ENCODE measurements at regions not wholly inside any gene's neighbourhood (a gene's known extent, or its start where the extent isn't known, plus 50 kb on each side); places are given as distances from the start of the nearest gene placed in this dataset.

GRCh38 chr1:194372266-194372665 lies 1185.9 kb upstream of the B3GALT2 start:
- TF ChIP-seq POLR2A (IDR thresholded peaks at IDR 0.05; ENCODE audit: borderline replicate concordance, extremely low read depth, insufficient read depth, insufficient read length) = no peak
- TF ChIP-seq, protein P1, sequence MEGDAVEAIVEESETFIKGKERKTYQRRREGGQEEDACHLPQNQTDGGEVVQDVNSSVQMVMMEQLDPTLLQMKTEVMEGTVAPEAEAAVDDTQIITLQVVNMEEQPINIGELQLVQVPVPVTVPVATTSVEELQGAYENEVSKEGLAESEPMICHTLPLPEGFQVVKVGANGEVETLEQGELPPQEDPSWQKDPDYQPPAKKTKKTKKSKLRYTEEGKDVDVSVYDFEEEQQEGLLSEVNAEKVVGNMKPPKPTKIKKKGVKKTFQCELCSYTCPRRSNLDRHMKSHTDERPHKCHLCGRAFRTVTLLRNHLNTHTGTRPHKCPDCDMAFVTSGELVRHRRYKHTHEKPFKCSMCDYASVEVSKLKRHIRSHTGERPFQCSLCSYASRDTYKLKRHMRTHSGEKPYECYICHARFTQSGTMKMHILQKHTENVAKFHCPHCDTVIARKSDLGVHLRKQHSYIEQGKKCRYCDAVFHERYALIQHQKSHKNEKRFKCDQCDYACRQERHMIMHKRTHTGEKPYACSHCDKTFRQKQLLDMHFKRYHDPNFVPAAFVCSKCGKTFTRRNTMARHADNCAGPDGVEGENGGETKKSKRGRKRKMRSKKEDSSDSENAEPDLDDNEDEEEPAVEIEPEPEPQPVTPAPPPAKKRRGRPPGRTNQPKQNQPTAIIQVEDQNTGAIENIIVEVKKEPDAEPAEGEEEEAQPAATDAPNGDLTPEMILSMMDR (IDR thresholded peaks at IDR 0.05 in 2 of 3, conservative IDR thresholded peaks at IDR 0.05 in 1 of 3; ENCODE audit: borderline replicate concordance in 1 of 3, insufficient read depth in 1 of 3, low read depth in 2 of 3, low read length in 2 of 3) = no peak
- TF ChIP-seq ZNF274 (IDR thresholded peaks at IDR 0.05; ENCODE audit: low read depth, low read length) = no peak
- no peak for TF ChIP-seq CEBPB (IDR thresholded peaks at IDR 0.05; ENCODE audit: low read depth)
- TF ChIP-seq EZH2 (IDR thresholded peaks at IDR 0.05) = no peak
- no peak for TF ChIP-seq RAD21 (IDR thresholded peaks at IDR 0.05; ENCODE audit: low read depth)
- TF ChIP-seq ZFX (IDR thresholded peaks at IDR 0.05) = no peak
- no peak for TF ChIP-seq POLR2AphosphoS5 (IDR thresholded peaks at IDR 0.05; ENCODE audit: low read depth, low read length)

Data from HCT116 (cell line).